ENCODE measurements at regions not wholly inside any gene's neighbourhood (a gene's known extent, or its start where the extent isn't known, plus 50 kb on each side); places are given as distances from the start of the nearest gene placed in this dataset.

- no peak for DNase-seq
These were observed 339.8 kb upstream of the EPHA7 start for GRCh38 chr6:93759190-93759589.

- no peak for DNase-seq
These were observed 332.6 kb upstream of the EPHA7 start for GRCh38 chr6:93751969-93752368.

- no peak for DNase-seq
These were observed 330.6 kb upstream of the EPHA7 start for GRCh38 chr6:93749930-93750329.

GRCh38 chr6:93749191-93749590 is 329.8 kb upstream of the EPHA7 start:
- DNase-seq, result no peak

GRCh38 chr6:93746892-93747291 is 327.5 kb upstream of the EPHA7 start:
- no peak for DNase-seq

GRCh38 chr6:93745306-93745705 is 325.9 kb upstream of the EPHA7 start:
- DNase-seq, result no peak

GRCh38 chr6:93735099-93735498 is 315.7 kb upstream of the EPHA7 start:
- DNase-seq, result no peak

GRCh38 chr6:93731306-93731705 is 311.9 kb upstream of the EPHA7 start:
- no peak for DNase-seq

- no peak for DNase-seq
These were observed 308.8 kb upstream of the EPHA7 start for GRCh38 chr6:93728150-93728549.

- no peak for DNase-seq
These were observed 308.1 kb upstream of the EPHA7 start for GRCh38 chr6:93727447-93727846.

GRCh38 chr6:93721386-93722048 is 302.2 kb upstream of the EPHA7 start:
- DNase-seq, result no peak

GRCh38 chr6:93713974-93714373 is 294.6 kb upstream of the EPHA7 start:
- DNase-seq, result no peak

- no peak for DNase-seq
These were observed 284.1 kb upstream of the EPHA7 start for GRCh38 chr6:93703431-93703830.

- DNase-seq, result no peak
These were observed 282.2 kb upstream of the EPHA7 start for GRCh38 chr6:93701526-93701925.

- no peak for DNase-seq
These were observed 266.1 kb upstream of the EPHA7 start for GRCh38 chr6:93685494-93685893.

GRCh38 chr6:93684339-93684738 is 265.0 kb upstream of the EPHA7 start:
- no peak for DNase-seq

GRCh38 chr6:93679836-93680235 is 260.5 kb upstream of the EPHA7 start:
- no peak for DNase-seq

- no peak for DNase-seq
These were observed 259.6 kb upstream of the EPHA7 start for GRCh38 chr6:93678841-93679454.

- DNase-seq, result no peak
These were observed 258.1 kb upstream of the EPHA7 start for GRCh38 chr6:93677264-93677965.

GRCh38 chr6:93676581-93676980 is 257.2 kb upstream of the EPHA7 start:
- no peak for DNase-seq

GRCh38 chr6:93675856-93676417 is 256.6 kb upstream of the EPHA7 start:
- no peak for DNase-seq

GRCh38 chr6:93663111-93663510 is 243.8 kb upstream of the EPHA7 start:
- no peak for DNase-seq

GRCh38 chr6:93654548-93654947 is 235.2 kb upstream of the EPHA7 start:
- DNase-seq, result no peak

GRCh38 chr6:93644611-93645010 is 225.3 kb upstream of the EPHA7 start:
- no peak for DNase-seq

All from right kidney (tissue), 1 donor.